ENCODE measurements at regions not wholly inside any gene's neighbourhood (a gene's known extent, or its start where the extent isn't known, plus 50 kb on each side); places are given as distances from the start of the nearest gene placed in this dataset.

GRCh38 chr3:70816346-70816745, 503.9 kb upstream of the MDFIC2 start:
- TF ChIP-seq CTCF (IDR thresholded peaks at IDR 0.05; ENCODE audit: low read depth, low read length), result no peak
- no peak overlapping the region for H3K4me3 ChIP-seq (ENCODE audit: low read depth, low read length)

GRCh38 chr3:70815817-70816216, 503.4 kb upstream of the MDFIC2 start:
- no peak overlapping the region for H3K4me3 ChIP-seq (ENCODE audit: low read depth, low read length)
- TF ChIP-seq CTCF (IDR thresholded peaks at IDR 0.05; ENCODE audit: low read depth, low read length), result no peak

GRCh38 chr3:70813311-70813710, 500.9 kb upstream of the MDFIC2 start:
- H3K4me3 ChIP-seq (ENCODE audit: low read depth, low read length), result no peak overlapping the region
- TF ChIP-seq CTCF (IDR thresholded peaks at IDR 0.05; ENCODE audit: low read depth, low read length), result no peak

- no peak overlapping the region for H3K4me3 ChIP-seq (ENCODE audit: low read depth, low read length)
- TF ChIP-seq CTCF (IDR thresholded peaks at IDR 0.05; ENCODE audit: low read depth, low read length), result no peak
Measured at GRCh38 chr3:70811880-70812279, 499.4 kb upstream of the MDFIC2 start.

- H3K4me3 ChIP-seq (ENCODE audit: low read depth, low read length), result no peak overlapping the region
- no peak for TF ChIP-seq CTCF (IDR thresholded peaks at IDR 0.05; ENCODE audit: low read depth, low read length)
Measured at GRCh38 chr3:70808881-70809280, 496.4 kb upstream of the MDFIC2 start.

GRCh38 chr3:70806556-70806955, 494.1 kb upstream of the MDFIC2 start:
- no peak for TF ChIP-seq CTCF (IDR thresholded peaks at IDR 0.05; ENCODE audit: low read depth, low read length)
- no peak overlapping the region for H3K4me3 ChIP-seq (ENCODE audit: low read depth, low read length)

GRCh38 chr3:70806021-70806420, 493.6 kb upstream of the MDFIC2 start:
- no peak overlapping the region for H3K4me3 ChIP-seq (ENCODE audit: low read depth, low read length)

More at GRCh38 chr3:70806021-70806420, 493.6 kb upstream of the MDFIC2 start:
- TF ChIP-seq CTCF (IDR thresholded peaks at IDR 0.05; ENCODE audit: low read depth, low read length), result no peak

Measured in WI38 (cell line).